ENCODE measurements at regions not wholly inside any gene's neighbourhood (a gene's known extent, or its start where the extent isn't known, plus 50 kb on each side); places are given as distances from the start of the nearest gene placed in this dataset.

GRCh38 chr4:38514465-38515146, 149.4 kb upstream of the KLF3 start:
- H3K9me3 ChIP-seq, result no peaks in the 10 kb centered on the region
- no peak for ATAC-seq
- WGBS, 2 donors (ENCODE audit: low coverage in 1 of 2), result 89 to 94% methylated on average over 1 of the region's 1 CpG
- H3K27me3 ChIP-seq, result no peaks in the 10 kb centered on the region
- H3K27ac ChIP-seq, result no peak overlapping the region
- TF ChIP-seq, protein P1, sequence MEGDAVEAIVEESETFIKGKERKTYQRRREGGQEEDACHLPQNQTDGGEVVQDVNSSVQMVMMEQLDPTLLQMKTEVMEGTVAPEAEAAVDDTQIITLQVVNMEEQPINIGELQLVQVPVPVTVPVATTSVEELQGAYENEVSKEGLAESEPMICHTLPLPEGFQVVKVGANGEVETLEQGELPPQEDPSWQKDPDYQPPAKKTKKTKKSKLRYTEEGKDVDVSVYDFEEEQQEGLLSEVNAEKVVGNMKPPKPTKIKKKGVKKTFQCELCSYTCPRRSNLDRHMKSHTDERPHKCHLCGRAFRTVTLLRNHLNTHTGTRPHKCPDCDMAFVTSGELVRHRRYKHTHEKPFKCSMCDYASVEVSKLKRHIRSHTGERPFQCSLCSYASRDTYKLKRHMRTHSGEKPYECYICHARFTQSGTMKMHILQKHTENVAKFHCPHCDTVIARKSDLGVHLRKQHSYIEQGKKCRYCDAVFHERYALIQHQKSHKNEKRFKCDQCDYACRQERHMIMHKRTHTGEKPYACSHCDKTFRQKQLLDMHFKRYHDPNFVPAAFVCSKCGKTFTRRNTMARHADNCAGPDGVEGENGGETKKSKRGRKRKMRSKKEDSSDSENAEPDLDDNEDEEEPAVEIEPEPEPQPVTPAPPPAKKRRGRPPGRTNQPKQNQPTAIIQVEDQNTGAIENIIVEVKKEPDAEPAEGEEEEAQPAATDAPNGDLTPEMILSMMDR (IDR thresholded peaks at IDR 0.05), result no peak
- TF ChIP-seq POLR2AphosphoS5 (IDR thresholded peaks at IDR 0.05) (no peak), EP300 (IDR thresholded peaks at IDR 0.05) (no peak), POLR2A (IDR thresholded peaks at IDR 0.05) (no peak)
- H3K4me1 ChIP-seq, result no peaks in the 10 kb centered on the region
- H3K4me3 ChIP-seq, result no peak overlapping the region
- no peaks in the 10 kb centered on the region for H3K36me3 ChIP-seq

GRCh38 chr4:38516190-38516589, 147.8 kb upstream of the KLF3 start:
- Histone ChIP-seq H3K27ac (no peak overlapping the region), H3K4me3 (no peak overlapping the region), H3K36me3 (no peaks in the 10 kb centered on the region), H3K27me3 (no peaks in the 10 kb centered on the region), H3K9me3 (no peaks in the 10 kb centered on the region), H3K4me1 (no peaks in the 10 kb centered on the region)
- no peak for ATAC-seq
- no peak for TF ChIP-seq POLR2A (IDR thresholded peaks at IDR 0.05)
- 0 to 50% methylated on average over 1 to 2 of the region's 2 CpGs for WGBS, 2 donors (ENCODE audit: low coverage in 1 of 2)

GRCh38 chr4:38519666-38520065, 144.3 kb upstream of the KLF3 start:
- no peaks in the 10 kb centered on the region for H3K27me3 ChIP-seq
- H3K4me1 ChIP-seq, result no peaks in the 10 kb centered on the region
- H3K36me3 ChIP-seq, result no peaks in the 10 kb centered on the region
- no peak for TF ChIP-seq EP300 (IDR thresholded peaks at IDR 0.05)
- no peak for TF ChIP-seq POLR2AphosphoS5 (IDR thresholded peaks at IDR 0.05)
- TF ChIP-seq POLR2A (IDR thresholded peaks at IDR 0.05), result no peak
- TF ChIP-seq, protein P1 (IDR thresholded peaks at IDR 0.05), result no peak
- ATAC-seq, result no peak
- WGBS, 2 donors (ENCODE audit: low coverage in 1 of 2), result 63 to 67% methylated on average over 1 of the region's 1 CpG
- H3K27ac ChIP-seq, result no peak overlapping the region
- H3K4me3 ChIP-seq, result no peak overlapping the region
- H3K9me3 ChIP-seq, result no peaks in the 10 kb centered on the region

DNA sequence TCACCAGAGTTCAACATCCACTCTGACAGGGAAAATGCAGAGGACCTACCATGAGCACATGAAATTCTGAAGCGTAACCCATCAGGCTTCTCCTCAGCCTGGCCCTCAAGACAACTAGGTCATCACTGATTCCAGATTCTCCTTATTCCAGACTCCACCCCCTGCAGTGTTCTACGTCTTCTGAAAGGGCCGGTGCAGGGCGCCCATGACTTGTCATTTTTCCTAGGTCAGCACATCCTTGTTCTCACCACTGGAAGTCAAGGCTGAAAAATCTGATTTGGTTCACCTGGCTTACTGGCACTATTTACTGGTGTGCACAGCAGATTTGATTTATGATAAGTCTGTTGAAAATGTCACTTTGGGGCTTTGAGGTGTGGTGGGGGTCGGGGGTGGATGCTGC, 140.9 kb upstream of the KLF3 start:
- WGBS, 2 donors (ENCODE audit: low coverage in 1 of 2), result 79% methylated on average over 5 of the region's 5 CpGs; no CpG with 5 or more reads in 1 of the 2 donors
- no peak for TF ChIP-seq POLR2A (IDR thresholded peaks at IDR 0.05)
- TF ChIP-seq EP300 (IDR thresholded peaks at IDR 0.05), result no peak
- TF ChIP-seq, protein P1 (IDR thresholded peaks at IDR 0.05), result no peak
- TF ChIP-seq POLR2AphosphoS5 (IDR thresholded peaks at IDR 0.05), result no peak
- ATAC-seq, result no peak

DNA sequence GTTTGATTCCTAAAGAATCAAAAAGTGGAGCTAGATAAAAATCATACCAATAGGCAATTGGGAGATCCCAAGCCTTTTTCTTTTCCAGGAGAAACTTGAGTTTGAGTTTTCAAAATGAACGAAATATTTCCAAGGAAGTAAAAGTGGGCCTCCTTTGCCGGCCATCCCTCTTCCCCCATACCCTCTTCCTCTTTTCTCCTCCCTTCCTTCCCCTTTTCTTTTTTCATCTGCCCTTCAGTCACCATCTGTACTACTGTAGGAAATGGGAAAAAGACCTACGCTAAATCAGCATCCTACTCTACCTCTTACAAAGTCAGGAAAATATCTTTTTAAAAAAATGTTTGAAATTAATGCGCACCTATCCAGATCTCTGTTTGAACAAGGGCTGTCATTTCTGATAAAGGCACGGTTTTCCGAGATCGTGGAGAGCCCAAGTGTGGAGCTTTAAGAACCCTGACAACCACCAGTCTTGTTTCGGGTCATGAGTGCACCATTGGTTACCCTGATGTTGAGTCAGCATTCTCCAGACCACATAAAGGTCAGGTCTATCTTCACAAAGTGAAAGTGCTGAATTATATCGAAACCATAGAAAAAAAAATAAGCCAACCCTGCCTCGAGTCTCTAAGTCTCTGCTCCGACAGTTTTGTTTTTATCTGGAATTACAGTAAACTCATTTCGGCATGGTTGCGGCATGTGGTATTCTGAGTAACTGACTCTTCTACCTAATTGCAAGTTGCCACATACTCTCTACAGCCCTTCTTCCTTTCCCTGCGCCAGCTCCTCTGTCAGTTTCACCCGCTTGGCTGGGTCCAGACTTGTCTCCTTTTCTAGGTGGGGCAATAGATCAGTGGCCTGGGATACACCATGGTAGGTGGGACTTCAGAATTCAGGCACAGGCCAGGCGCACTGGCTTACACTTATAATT, 140.2 kb upstream of the KLF3 start:
- 87 to 91% methylated on average over 12 to 15 of the region's 16 CpGs for WGBS, 2 donors (ENCODE audit: low coverage in 1 of 2)
- Histone ChIP-seq H3K4me1 (no peaks in the 10 kb centered on the region), H3K36me3 (no peaks in the 10 kb centered on the region), H3K9me3 (no peaks in the 10 kb centered on the region), H3K4me3 (no peak overlapping the region), H3K27me3 (no peaks in the 10 kb centered on the region), H3K27ac (no peak overlapping the region)
- TF ChIP-seq, protein P1 (IDR thresholded peaks at IDR 0.05), result no peak
- no peak for TF ChIP-seq POLR2A (IDR thresholded peaks at IDR 0.05)
- TF ChIP-seq POLR2AphosphoS5 (IDR thresholded peaks at IDR 0.05), result no peak
- no peak for TF ChIP-seq EP300 (IDR thresholded peaks at IDR 0.05)
- peak; percentile 62 for ATAC-seq

More for the DNA sequence above, 140.9 kb upstream of the KLF3 start:
- Histone ChIP-seq H3K9me3 (no peaks in the 10 kb centered on the region), H3K27ac (no peak overlapping the region), H3K36me3 (no peaks in the 10 kb centered on the region), H3K4me3 (no peak overlapping the region), H3K4me1 (no peaks in the 10 kb centered on the region), H3K27me3 (no peaks in the 10 kb centered on the region)

Data from gastroesophageal sphincter (tissue), 4 donors.